PFSK-1 (cell line): ENCODE measurements at regions not wholly inside any gene's neighbourhood (a gene's known extent, or its start where the extent isn't known, plus 50 kb on each side); places are given as distances from the start of the nearest gene placed in this dataset.

ENCODE experiments used
- POLR2AphosphoS5 ChIP-seq: IDR thresholded peaks from 2 replicates; pipeline ENCODE4 v1.6.1; 2012; ENCODE audit warnings: low read depth, mild to moderate bottlenecking, control low read depth, low read length, moderate library complexity
- SIN3A ChIP-seq: IDR thresholded peaks from 2 replicates; pipeline ENCODE4 v1.6.1; 2012; ENCODE audit warnings: mild to moderate bottlenecking, low read length, moderate library complexity, borderline replicate concordance; ENCODE audit not compliant: insufficient read depth
- TAF1 ChIP-seq: IDR thresholded peaks from 2 replicates; pipeline ENCODE4 v1.6.1; 2012; ENCODE audit warnings: low read length, control low read depth, borderline replicate concordance; ENCODE audit not compliant: insufficient read depth
- TF ChIP-seq, protein P1 (sequence below), 2 experiments: IDR thresholded peaks; 2 replicates each; pipeline versions ENCODE4 v1.6.1 to v1.8.0; 2011 to 2012; ENCODE audit warnings: low read depth in 2 of 2, low read length in 2 of 2, control low read depth in 1 of 2, inconsistent platforms in 1 of 2, mild to moderate bottlenecking in 1 of 2, moderate library complexity in 1 of 2; ENCODE audit not compliant: insufficient read depth in 1 of 2

DNA sequence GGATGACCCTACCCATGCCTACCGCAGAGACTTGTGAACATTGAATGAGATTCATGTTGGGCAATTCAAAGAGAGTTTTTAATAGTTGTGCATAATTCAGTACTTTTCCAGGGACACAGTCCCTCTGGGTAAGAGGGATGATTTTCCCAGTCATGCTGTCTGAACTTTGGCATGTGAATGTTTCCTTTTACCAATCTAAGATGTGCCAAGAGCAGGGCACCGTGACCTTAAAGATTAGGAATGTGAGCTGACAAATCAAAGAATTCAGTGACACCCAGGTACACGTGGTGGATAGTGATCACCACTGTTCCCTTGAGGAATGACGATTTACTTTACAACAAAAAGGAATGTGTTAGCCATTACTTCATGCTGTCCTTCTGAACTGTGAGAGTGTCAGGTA is 515.6 kb downstream of the PPARGC1A start:
- TF ChIP-seq, protein P1, sequence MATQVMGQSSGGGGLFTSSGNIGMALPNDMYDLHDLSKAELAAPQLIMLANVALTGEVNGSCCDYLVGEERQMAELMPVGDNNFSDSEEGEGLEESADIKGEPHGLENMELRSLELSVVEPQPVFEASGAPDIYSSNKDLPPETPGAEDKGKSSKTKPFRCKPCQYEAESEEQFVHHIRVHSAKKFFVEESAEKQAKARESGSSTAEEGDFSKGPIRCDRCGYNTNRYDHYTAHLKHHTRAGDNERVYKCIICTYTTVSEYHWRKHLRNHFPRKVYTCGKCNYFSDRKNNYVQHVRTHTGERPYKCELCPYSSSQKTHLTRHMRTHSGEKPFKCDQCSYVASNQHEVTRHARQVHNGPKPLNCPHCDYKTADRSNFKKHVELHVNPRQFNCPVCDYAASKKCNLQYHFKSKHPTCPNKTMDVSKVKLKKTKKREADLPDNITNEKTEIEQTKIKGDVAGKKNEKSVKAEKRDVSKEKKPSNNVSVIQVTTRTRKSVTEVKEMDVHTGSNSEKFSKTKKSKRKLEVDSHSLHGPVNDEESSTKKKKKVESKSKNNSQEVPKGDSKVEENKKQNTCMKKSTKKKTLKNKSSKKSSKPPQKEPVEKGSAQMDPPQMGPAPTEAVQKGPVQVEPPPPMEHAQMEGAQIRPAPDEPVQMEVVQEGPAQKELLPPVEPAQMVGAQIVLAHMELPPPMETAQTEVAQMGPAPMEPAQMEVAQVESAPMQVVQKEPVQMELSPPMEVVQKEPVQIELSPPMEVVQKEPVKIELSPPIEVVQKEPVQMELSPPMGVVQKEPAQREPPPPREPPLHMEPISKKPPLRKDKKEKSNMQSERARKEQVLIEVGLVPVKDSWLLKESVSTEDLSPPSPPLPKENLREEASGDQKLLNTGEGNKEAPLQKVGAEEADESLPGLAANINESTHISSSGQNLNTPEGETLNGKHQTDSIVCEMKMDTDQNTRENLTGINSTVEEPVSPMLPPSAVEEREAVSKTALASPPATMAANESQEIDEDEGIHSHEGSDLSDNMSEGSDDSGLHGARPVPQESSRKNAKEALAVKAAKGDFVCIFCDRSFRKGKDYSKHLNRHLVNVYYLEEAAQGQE (IDR thresholded peaks at IDR 0.05; ENCODE audit: insufficient read depth in 1 of 2, low read depth in 2 of 2, low read length in 2 of 2) = no peak
- TF ChIP-seq POLR2AphosphoS5 (no peak), TAF1 (no peak), SIN3A (no peak)
